Glomerular endothelial cell (primary cell): ENCODE measurements at regions not wholly inside any gene's neighbourhood (a gene's known extent, or its start where the extent isn't known, plus 50 kb on each side); places are given as distances from the start of the nearest gene placed in this dataset.
"Not testable (repeated sequence)": the region's sequence is repeated elsewhere in the genome, so short reads cannot be mapped to it uniquely, and the experiment has no call there.

Source experiments
- DNase-seq: peaks from one replicate; pipeline ENCODE4 v3.0.0-alpha.2; 2011; ENCODE audit warnings: low read depth, low spot score; ENCODE audit errors: extremely low read depth

- no peak for DNase-seq
Measured at GRCh38 chr5:122599000-122599399, 175.9 kb upstream of the SNX2 start.

GRCh38 chr5:122600924-122601323, 174.0 kb upstream of the SNX2 start:
- DNase-seq, result no peak

- no peak for DNase-seq
Measured at GRCh38 chr5:122602700-122603099, 172.2 kb upstream of the SNX2 start.

- DNase-seq, result no peak
Measured at GRCh38 chr5:122605236-122605635, 169.6 kb upstream of the SNX2 start.

GRCh38 chr5:122607818-122608217, 167.1 kb upstream of the SNX2 start:
- no peak for DNase-seq

GRCh38 chr5:122608222-122608621, 166.7 kb upstream of the SNX2 start:
- DNase-seq, result no peak

GRCh38 chr5:122611406-122611805, 163.5 kb upstream of the SNX2 start:
- DNase-seq, result no peak

- no peak for DNase-seq
Measured at GRCh38 chr5:122612901-122613300, 162.0 kb upstream of the SNX2 start.

GRCh38 chr5:122615146-122615545, 159.7 kb upstream of the SNX2 start:
- no peak for DNase-seq

GRCh38 chr5:122615832-122616231, 159.0 kb upstream of the SNX2 start:
- no peak for DNase-seq

- DNase-seq, result not testable (repeated sequence)
Measured at GRCh38 chr5:122618046-122618445, 156.8 kb upstream of the SNX2 start.

GRCh38 chr5:122620768-122621167, 154.1 kb upstream of the SNX2 start:
- DNase-seq, result not testable (repeated sequence)

GRCh38 chr5:122628714-122629113, 146.2 kb upstream of the SNX2 start:
- DNase-seq, result not testable (repeated sequence)

GRCh38 chr5:122629121-122629677, 145.7 kb upstream of the SNX2 start:
- DNase-seq, result no peak

- DNase-seq, result no peak
Measured at GRCh38 chr5:122638581-122638980, 136.3 kb upstream of the SNX2 start.

- no peak for DNase-seq
Measured at GRCh38 chr5:122639033-122639432, 135.8 kb upstream of the SNX2 start.

GRCh38 chr5:122639864-122640263, 135.0 kb upstream of the SNX2 start:
- no peak for DNase-seq

- no peak for DNase-seq
Measured at GRCh38 chr5:122649080-122649479, 125.8 kb upstream of the SNX2 start.

GRCh38 chr5:122653087-122654017, 121.5 kb upstream of the SNX2 start:
- no peak for DNase-seq

GRCh38 chr5:122656160-122656559, 118.7 kb upstream of the SNX2 start:
- no peak for DNase-seq

GRCh38 chr5:122656577-122656976, 118.3 kb upstream of the SNX2 start:
- DNase-seq, result no peak

GRCh38 chr5:122661496-122662180, 113.2 kb upstream of the SNX2 start:
- DNase-seq, result no peak
